CD4-positive, alpha-beta T cell treated with Interleukin-15 for 1 hour (primary cell): ENCODE measurements at regions not wholly inside any gene's neighbourhood (a gene's known extent, or its start where the extent isn't known, plus 50 kb on each side); places are given as distances from the start of the nearest gene placed in this dataset.

ENCODE experiments used
- DNase-seq: peaks from one replicate; pipeline ENCODE4 v3.0.0-alpha.2; 2020

DNA sequence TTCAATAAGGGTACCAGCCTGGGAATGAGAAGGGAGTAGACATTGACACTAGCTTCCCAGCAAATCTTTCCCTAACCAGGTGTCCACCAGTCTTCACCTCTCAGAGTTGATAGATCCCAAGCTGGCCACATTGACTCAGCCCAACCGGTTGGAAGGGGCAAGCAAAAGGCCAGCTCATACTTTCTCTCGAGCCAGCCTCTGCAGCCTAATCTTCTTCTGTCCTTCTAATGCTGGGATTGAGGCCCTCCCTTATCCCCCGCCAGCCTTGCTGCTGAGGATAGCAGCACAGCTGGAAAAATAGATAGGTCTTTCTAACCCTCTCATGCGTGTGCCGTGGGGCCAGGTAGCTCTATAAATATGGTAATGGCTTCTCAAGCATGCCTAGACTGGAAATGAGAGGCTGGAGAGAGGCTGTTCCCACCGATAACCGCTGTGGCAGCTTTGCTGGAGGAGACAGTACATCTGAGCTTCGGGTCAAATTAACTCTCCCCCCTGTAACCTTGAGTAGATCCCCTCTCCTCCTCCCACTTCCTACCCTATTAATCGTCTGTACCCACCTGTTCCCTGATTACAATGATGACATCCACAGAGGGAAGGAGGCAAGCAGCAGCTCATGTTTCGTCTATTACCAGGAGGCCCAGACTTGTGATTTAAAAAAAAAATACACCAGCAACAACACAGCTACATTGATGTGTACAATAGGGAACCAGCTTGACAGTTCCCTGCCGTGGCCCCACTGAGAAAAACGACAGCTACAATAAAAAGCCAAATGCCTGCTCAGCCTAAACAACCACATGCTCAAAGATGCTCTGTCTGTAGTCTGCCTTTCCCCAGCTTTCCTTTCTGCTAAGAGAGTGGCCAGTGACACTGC is 219.9 kb upstream of the BRINP1 start:
- no peak for DNase-seq

DNA sequence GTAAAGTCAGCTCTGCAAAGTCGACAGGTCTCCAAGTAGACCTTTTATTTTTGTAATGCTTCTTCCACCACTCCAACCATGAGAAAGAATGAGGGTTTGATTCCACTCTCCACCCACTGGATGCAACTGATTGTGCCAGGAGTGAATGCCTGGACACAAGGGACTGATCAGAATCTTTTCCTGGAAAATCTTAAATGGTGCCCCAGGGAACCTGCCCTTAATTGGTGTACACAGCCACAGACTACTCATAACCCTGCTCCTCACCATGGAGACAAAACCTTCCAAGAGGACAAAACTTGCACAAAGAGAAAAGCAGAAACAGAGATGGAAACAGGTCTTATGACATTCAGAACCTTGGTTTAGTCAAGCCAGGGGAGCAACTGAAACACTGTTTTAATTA is 208.6 kb upstream of the BRINP1 start:
- DNase-seq = no peak

DNA sequence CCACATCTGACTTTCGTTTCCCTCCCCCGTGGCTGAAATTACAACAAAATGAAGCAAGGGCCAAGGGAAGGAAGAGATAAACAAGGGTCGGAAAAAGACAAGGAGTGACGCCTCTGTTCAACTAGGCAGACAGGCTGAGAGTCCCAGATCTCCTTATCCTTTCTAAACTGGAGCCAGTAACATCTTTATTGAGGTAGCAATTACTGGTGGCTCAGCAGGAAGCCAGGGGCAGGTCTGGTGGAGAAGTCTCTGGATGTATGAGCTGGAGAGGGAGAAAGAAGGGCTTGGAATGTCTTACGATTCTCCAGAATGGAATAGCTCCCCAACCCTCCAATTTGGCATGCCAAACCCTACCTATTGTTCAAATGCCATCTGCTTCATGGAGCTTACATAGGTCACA is 190.8 kb upstream of the BRINP1 start:
- DNase-seq = no peak

DNA sequence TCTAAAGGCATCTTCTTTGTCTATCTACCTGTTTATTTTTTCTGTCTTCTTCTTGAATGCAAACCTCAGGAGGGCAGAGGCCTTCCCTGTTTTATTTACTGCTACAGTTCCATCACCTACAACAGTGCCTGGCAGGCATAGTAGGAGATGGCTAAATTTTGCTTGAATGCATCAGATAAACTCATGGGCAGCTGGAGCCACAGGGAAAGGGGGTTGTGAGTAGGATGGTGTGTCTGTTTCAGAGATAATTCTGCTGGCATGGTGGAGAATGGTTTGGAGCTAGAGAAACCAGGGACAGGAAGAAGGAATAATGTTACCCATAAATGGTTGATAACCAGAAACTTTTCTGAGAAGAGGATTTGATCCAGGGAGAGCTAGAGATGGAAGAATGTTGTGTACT is 189.8 kb upstream of the BRINP1 start:
- DNase-seq = no peak

DNA sequence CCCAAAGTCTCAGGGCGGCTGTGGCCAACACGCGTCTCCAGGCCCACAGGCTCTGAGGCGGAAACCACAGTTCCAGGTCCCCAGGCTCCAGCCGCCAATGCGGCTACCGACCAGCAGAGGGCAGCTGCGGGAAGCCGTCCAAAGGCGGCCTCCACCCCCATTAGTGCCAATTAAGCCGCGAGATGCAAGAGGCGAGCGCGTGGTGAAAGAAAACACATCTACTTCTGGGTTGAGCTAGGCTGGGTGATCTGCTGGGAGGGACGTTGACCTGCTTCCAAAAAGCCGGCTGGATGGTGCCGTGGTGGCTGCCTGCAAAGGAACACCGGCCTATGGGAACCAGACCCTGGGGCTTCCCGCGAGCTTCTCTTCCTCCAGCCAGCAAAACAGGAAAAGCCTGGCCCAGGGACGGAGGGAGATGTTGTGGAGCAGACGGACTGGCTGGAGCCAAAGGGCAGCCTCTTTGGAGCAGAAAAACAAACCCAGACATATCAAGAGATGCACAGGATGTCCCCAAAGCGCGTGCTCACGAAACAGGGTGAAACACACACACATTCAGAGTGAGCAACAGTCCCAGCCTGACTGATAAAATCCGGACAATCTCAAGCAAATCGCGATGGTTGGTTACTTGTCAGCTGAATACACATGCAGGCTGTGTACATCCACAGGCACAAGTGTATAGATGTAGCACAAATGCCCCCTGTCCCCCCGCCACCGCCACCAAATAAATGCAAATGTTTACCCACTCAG is 187.1 kb upstream of the BRINP1 start:
- DNase-seq = no peak

DNA sequence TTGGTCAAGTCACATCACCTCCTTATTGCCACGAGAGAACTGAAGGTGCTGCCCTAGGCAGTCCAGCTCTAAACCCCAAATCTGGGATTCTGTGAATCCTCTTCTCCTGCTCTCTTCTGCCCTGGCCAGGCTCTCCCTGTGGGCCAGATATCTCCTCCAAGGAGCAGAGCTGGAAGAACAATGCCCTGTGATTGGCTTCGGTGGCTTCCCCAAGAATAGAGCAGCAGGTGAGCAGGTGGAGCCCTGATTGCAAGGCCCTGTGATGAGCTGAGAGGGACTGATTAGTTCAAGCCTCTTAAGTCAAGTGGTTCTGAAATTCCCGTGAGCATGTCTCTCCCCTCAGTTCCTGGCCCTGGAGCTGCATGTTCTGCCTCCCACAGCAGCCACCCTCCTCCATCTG is 175.3 kb upstream of the BRINP1 start:
- no peak for DNase-seq

DNA sequence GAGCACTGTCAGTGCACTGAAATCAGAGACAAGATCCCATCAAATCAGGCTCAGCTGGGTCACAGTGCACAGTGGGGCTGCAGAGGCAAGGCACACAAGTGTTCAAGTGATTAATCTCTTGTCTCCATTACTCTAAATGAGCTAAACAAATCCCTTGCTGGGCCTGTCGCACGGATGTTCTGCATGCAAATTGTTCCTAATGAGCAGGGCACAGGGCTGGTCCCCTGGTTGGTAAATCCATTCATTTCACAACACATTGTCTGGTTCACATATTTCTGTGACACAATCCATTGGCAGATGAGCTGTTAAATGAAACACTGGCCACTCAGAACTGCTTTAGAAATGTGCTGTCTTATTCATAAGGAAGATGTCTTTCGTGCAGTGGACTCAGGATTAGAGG is 167.9 kb upstream of the BRINP1 start:
- DNase-seq = no peak

DNA sequence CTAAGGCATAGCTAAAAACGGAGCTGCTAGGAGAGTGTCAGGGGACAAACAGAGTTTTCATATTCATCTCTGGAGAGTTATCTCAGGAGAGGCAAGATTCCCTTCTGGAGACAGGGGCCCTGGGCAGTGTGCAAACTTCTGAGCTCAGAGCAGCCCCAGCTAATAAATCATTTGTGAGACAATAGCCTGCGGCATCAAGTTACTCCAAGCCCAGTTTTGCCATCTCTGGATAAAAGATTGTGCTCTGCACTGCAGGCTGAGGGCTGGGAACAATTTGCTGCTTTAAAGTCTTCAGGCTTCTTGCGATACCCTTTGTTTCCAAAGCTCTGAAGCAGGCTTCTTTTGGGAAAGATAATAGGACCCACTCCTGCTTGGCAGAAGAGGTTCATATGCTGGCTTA is 164.3 kb upstream of the BRINP1 start:
- no peak for DNase-seq

DNA sequence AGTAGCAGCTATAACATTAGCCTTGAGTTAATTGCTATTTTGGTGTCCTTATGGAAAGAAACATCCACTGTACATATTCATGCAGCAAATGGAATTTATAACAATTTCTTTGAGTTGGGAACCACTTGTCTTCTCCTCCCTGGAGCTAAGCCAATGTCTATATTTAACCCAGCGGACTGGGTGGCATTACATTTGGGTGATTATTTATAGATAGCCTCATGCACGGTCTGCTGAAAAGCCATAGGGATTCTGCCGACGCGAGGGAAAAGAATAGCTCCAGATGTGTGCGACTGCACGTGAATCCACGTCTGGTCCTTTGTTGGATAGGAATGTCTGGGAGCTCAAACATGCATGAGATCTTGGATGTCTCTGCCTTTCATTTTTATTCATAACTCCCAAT is 157.5 kb upstream of the BRINP1 start:
- DNase-seq = no peak

DNA sequence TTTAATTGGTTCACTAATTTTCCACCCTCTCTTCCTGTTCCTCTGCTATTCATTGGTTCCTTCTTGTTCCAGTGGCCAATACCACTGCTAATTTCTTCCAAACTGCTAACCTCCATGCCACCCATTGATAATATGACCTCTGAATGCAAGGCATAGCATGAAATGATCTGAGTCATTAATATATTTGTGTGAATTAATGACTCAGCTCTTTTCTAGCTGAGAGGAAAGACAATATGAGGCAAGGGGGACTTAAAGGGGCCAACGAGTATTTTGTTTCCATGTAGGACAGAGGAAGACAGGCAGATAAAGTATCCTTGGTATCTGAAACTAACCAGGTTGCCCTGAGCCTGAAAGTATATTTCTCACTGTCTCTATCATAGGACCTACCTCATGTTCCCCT is 154.3 kb upstream of the BRINP1 start:
- no peak for DNase-seq

DNA sequence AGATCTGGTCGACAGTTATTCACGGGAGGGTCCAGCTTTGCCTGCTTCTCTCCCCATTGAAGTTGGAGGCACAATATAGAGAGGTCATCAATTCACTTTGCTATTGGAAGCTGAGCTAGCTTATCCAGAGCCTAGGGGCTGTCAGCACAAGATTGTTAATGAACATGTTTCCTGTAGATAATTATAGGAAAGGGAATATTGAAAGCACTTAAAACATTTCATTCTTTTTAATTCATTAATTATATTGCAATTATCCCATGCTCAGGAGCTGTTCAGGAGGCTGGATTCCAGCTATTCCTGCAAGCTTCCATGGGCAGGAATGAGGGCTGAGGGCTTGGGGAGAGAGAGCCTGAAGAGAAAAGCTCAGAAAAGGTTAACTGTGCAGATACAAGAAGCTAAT is 153.1 kb upstream of the BRINP1 start:
- no peak for DNase-seq

DNA sequence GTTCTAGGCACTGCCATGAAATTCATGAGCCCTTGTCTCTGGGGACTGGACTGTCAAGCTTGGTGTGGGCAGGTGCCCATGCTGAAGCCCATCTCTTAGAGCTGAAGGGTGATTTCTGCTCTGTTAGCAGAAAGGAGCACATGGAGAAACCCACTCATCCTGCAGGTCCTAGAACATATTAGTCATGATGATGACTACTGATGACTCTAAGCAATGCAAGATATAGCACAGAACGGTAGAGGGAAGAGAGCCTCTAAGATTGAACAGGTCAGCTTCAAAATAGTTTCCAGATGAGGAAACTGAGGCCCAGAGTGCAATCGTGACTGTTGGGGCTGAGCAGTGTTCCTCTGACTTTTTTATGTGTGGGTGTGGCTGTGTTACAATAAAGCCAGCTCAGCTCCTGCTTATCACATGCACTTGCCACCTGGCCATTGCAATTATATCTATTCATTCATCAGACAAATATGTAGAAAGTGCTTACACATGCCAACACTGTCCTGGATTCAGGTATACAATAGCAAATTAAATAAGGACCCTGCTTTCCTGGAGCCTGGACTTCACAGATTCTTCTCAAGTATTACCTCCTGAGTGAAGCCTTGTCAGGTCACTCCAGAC is 140.2 kb upstream of the BRINP1 start:
- no peak for DNase-seq

DNA sequence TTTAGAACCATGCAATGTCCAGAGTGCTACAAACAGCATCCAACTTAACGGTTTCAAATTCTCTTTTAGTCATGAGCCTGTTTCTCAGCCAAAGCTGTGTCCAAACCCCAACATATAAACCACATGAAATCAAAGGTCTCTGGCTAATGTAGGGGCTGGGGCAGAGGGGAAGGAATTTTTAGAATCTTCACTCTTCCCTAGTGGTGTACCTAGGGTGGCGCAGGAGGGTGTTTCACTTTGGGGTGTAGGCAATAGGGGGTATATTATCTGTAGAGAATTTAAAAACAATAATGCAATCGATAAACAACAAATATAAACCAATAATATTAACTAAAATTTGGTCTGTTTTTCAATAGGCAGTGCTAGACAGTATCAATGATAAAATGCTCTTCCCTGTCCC is 132.1 kb upstream of the BRINP1 start:
- DNase-seq = no peak

DNA sequence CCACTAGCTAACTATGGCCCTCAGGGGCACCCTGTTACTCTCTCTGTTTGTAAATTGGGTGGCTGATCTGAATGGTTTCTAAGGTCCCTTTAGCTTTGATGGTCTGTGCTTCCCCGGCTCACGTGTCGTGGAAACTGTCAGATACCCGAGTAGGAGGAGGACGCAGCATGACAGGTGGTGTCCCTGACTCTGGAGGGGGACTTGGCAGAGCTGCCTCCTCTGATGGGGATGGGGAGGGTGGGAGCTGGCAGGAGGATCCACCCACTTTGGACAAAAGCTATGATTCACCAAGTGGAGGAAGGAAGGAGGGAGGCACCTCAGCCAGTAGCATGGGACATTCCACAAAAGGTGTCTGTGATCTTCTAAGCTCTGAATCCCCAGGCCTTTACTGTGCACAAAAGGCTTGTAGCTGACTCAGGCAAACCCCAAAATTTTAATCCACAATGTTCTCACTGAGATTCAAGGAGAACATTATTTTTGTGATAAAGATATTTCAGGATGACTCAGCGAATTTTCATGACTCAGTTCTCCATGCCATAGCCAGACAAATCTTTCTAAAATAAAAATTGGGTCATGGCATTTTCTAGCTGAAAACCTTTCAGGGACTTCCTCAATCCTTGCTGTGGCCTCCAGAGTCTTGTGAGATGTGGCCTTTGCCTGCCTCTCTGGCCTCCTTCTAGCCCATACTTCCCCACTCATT is 131.0 kb upstream of the BRINP1 start:
- DNase-seq = no peak

DNA sequence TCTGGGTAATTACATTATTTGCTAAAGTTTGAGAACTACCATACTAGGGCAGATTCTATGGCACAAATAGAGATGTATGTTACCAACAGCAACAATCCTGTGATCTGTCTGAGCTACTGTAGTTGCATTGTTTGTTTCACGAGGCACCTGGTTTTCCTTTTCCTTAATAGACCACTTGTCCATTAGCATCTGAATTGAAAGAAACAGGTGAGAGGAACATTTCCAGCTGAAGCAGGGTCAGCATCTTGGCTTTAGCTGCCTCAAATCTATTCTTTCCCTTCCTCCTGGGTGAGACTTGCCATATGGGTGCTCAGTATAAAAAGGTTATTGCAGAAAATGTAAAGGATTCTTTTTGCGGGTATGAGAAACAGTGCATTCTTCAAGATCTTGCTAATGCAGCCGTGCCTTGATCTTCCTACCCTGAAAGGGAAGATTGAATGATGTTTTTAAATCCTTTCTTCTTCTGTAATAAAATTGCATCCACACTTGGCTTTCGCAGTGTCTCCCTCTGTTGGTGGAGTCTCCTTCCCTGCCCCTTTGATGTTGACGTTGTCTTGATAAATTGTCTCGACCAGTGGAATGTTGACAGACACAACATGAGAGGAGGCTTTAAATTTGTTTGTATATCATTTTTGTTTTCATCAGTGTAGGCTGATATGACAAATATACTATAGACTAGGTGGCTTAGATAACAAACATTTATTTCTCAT is 118.0 kb upstream of the BRINP1 start:
- DNase-seq = no peak

DNA sequence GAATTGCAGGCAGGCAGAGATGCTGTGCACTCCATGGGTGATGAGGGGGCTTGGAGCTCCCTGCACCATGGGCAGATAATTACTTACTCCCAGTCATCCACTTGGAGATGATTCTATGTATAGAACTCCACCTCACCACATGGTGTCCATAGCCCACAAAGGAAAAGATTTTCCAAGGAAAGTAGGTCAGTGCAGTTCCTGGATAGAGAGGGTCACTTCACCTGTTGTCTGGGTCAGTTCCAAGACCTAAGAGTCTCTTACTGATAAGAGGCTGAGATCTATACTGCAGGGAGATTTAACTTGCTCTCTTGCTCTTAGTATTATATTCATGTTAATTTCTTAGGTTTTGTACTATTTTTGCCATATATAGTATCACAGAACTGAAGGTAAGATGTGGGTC is 113.9 kb upstream of the BRINP1 start:
- no peak for DNase-seq

DNA sequence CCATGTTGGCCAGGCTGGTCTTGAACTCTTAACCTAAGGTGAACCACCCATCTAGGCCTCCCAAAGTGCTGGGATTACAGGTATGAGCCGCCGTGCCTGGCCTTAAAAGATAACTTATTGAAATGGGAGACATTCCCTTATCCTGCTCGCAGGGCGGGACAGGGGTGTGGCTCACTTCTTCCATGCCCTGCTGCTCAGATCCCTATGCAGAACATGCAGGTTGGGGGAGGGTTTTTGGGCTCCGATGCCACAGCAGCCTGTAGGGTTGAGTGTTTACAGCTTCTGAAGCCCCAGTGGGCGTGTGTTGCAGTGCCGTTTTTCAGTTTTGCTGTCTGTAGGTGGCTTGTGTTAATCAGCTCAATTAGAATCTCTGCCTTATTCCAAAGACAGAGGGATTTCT is 108.0 kb upstream of the BRINP1 start:
- DNase-seq = no peak

DNA sequence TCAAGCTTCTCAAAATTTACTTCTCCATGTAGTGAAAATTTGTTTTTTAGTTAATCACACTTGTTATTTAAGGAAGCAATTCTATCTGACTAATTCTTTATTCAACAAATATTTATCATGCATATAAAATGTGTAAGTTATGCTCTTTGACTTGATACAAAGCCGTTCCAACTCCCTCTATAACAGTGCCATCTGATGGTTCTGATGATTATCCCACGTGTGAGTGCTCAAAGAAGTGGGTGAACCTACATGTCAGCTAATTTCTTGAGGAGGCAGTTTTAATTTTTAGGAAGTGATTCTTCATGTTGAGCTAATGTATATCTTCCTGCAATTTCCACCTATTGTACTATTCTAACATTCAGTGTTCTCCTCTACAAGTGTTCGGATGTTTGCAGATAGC is 88.8 kb upstream of the BRINP1 start:
- DNase-seq = no peak

DNA sequence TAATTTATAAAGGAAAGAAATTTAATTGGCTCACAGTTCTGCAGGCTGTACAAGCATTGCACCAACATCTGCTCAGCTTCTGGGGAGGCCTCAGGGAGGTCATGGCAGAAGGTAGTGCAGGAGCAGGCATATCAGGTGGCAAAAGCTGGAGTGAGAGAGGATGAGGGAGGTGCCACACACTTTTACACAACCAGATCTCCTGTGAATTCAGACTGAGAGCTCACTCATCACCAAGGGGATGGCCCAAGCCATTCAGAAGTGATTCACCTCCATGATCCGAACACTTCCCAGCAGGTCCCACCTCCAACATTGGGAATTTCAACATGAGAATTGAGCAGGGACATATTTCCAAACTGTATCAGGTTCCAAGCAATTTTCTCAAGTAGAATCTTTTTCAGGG is 84.7 kb upstream of the BRINP1 start:
- no peak for DNase-seq

DNA sequence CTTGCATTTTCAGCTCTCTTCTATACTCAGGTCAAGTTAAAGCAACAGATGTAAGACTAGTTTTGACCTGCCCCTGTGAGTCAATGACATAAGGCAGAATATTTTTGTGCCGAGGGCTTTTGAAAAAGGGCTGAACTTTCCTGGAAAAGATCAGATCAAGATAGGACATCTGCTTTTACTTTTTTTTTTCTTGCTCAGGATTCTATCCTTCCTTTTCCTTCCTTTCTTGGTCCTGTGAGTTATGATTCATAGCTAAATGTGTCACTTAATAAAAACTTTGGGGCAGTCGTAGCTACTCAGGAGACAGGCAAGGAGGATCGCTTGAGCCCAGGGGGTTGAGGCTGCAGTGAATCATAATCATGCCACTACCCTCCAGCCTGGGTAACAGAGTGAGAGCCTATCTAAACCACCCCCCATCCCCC is 84.3 kb upstream of the BRINP1 start:
- DNase-seq = no peak

DNA sequence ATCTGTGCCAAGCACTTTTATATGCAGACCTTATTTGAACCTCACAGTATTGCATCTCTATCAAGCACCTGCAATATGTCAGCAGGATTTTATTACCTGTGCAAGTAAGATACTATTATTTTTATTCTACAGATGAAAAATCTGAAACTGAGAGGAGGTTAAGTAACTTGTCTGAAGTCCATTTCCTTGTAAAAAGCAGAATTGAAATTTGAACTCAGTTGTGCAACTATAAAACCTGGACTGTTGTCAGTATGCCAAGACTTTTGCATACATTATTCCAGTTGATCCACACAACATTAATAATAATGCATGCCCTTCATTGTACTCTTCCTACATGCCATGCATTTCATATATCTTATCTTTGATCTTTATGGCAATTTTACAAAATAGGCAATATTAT is 82.2 kb upstream of the BRINP1 start:
- no peak for DNase-seq

DNA sequence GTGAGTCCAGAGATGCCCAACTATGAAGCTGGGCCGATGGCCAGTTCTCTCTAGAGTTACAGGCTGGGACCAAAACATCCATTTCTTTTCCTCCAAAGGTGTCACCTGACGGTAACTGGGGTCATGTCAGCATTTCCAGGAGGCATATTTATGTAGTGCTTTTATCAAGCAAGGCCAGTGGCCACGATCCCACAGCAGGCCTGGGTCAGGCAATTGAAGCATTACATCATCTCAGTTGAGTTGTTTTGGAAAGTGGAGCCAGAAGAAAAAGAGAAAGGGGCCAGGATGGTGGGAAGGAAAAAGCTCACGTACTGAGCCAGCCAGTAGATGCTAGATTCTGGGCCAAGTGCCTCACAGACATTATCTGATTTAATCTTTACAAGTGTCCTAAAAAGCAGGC is 73.9 kb upstream of the BRINP1 start:
- no peak for DNase-seq

DNA sequence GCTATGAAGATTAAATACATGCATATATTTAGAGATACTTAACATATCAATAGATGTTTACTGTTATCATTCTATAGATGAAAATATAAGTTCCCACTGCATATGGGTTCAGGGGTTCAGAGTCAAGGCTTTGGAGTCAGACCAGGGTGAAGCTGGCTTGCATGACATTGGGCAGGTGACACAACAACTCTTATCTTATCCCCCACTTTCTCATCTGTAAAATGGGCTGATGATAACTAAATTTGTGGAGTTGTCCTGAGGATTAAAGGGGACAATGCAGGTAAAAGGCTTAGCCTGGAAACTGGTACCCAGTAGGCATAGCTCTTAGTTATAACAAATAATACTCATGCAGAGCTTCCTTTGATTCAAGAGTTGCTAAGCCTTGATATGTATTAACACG is 72.6 kb upstream of the BRINP1 start:
- no peak for DNase-seq
